CD4-positive, alpha-beta T cell (primary cell): ENCODE measurements at regions not wholly inside any gene's neighbourhood (a gene's known extent, or its start where the extent isn't known, plus 50 kb on each side); places are given as distances from the start of the nearest gene placed in this dataset.

ENCODE experiments used
- ATAC-seq: fragments of 200-7000 bp; cut with Tn5 transposase; one replicate; pipeline ENCODE4 v1.10.0; 2022; ENCODE audit warnings: mild to moderate bottlenecking; ENCODE audit not compliant: poor library complexity
- CTCF ChIA-PET: fragments of 350-600 bp; sonication (Branson Sonifier 250); formaldehyde crosslinking; loops from one replicate; lab custom pipeline; 2021; ENCODE audit warnings: antibody characterized with exemption, inconsistent platforms; lab: Charles Lee
- POLR2A ChIA-PET: fragments of 350-600 bp; sonication (Branson Sonifier 250); formaldehyde crosslinking; loops from one replicate; lab custom pipeline; 2021; ENCODE audit warnings: antibody characterized with exemption, inconsistent platforms; lab: Charles Lee
- DNase-seq, 14 experiments: peaks; one replicate each; pipeline ENCODE4 v3.0.0-alpha.2; 2013 to 2020; ENCODE audit warnings: mixed read lengths in 2 of 14
- H3K27ac ChIP-seq, 2 donors: one replicate each; pipeline versions ENCODE4 v1.5.1 to v1.7.0; 2013; ENCODE audit warnings: low read length in 2 of 2, low read depth in 1 of 2, mild to moderate bottlenecking in 1 of 2
- H3K27me3 ChIP-seq, 2 experiments: 1 replicate in 1 of 2; 2 replicates in 1 of 2; pipeline versions ENCODE4 v1.6.1 to v1.7.0; 2013; ENCODE audit warnings: low read length in 2 of 2, control low read depth in 1 of 2, mild to moderate bottlenecking in 1 of 2, moderate library complexity in 1 of 2; ENCODE audit not compliant: insufficient read depth in 2 of 2, control insufficient read depth in 1 of 2
- H3K36me3 ChIP-seq: one replicate; pipeline ENCODE4 v1.6.1; 2013; ENCODE audit warnings: low read length, control low read depth; ENCODE audit not compliant: insufficient read depth
- H3K4me1 ChIP-seq: one replicate; pipeline ENCODE4 v1.6.1; 2013; ENCODE audit warnings: low read length, control low read depth; ENCODE audit not compliant: insufficient read depth
- H3K4me3 ChIP-seq: one replicate; pipeline ENCODE4 v1.5.1; 2013; ENCODE audit warnings: mild to moderate bottlenecking, low read length, moderate library complexity
- H3K9me3 ChIP-seq, 2 experiments: 1 replicate in 1 of 2; 2 replicates in 1 of 2; pipeline versions ENCODE4 v1.6.1 to v1.7.0; 2013; ENCODE audit warnings: low read length in 2 of 2, mild to moderate bottlenecking in 2 of 2, control low read depth in 1 of 2, moderate library complexity in 1 of 2; ENCODE audit not compliant: control insufficient read depth in 1 of 2, insufficient read depth in 1 of 2
- H3K27ac Mint-ChIP-seq: one replicate; pipeline ENCODE4 v1.8.0; 2020; ENCODE audit warnings: mixed read lengths
- H3K27me3 Mint-ChIP-seq: one replicate; pipeline ENCODE4 v1.8.0; 2021; ENCODE audit warnings: mixed read lengths
- H3K36me3 Mint-ChIP-seq: one replicate; pipeline ENCODE4 v1.8.0; 2021; ENCODE audit warnings: low read depth, mixed read lengths
- H3K4me1 Mint-ChIP-seq: one replicate; pipeline ENCODE4 v1.8.0; 2021; ENCODE audit warnings: low read depth, mixed read lengths
- H3K4me3 Mint-ChIP-seq: one replicate; pipeline ENCODE4 v1.8.0; 2020; ENCODE audit warnings: mild to moderate bottlenecking, mixed read lengths
- H3K9me3 Mint-ChIP-seq: one replicate; pipeline ENCODE4 v1.8.0; 2020; ENCODE audit warnings: mixed read lengths
- CTCF ChIP-seq: fragments of 200-600 bp; IDR thresholded peaks from one replicate; pipeline ENCODE4 v1.8.0; 2022; ENCODE audit warnings: antibody characterized with exemption, mild to moderate bottlenecking
- intact Hi-C, 2 experiments: fragments of 100-400 bp; cut with DNase I in 1 of 2; cut with micrococcal nuclease in 1 of 2; formaldehyde crosslinking; loops; one replicate each; pipeline versions ENCODE4 v1.15.1 to v1.9.0; 2023 to 2025; cut with DNase I, micrococcal nuclease

- peaks cover 8% of the 10 kb centered on the region for H3K4me1 ChIP-seq
- H3K36me3 ChIP-seq = no peaks in the 10 kb centered on the region
- Mint-ChIP-seq H3K9me3 (peaks cover 2% of the 10 kb centered on the region), H3K4me1 (peaks cover 26% of the 10 kb centered on the region), H3K27me3 (no peaks in the 10 kb centered on the region), H3K27ac (no peak overlapping the region), H3K4me3 (peak overlapping the region; percentile 90), H3K36me3 (peaks cover 4% of the 10 kb centered on the region)
- peak overlapping the region; percentile 69 for H3K4me3 ChIP-seq
- peak in 10 of 14 experiments; percentile 9 to 87 (median 25) for DNase-seq
- H3K9me3 ChIP-seq = no peaks in the 10 kb centered on the region
- H3K27ac ChIP-seq = peak overlapping the region; percentile 39 to 58
- ChIA-PET CTCF (interaction anchor here (1.7 kb wide), 1 partner anchor 176 kb away, joined by 4 read pairs; no protein-coding TSS in a partner anchor), POLR2A (interaction anchor here (0.6 to 6.0 kb wide), 19 partner anchors 8 to 1162 kb away, joined by 3 to 53 read pairs (median 4); partner anchors contain the start of gene DENND1B)
- peak; percentile 83 for ATAC-seq
- no peaks in the 10 kb centered on the region for H3K27me3 ChIP-seq
- no peak for TF ChIP-seq CTCF
- intact Hi-C loops = loop anchor here (5.0 to 10.0 kb wide), 2 partner anchors 170 to 773 kb away; no protein-coding TSS in a partner anchor
These were observed 298.6 kb downstream of the PTPRC start for GRCh38 chr1:198937231-198938031.

GRCh38 chr1:198939286-198939685 is 300.4 kb downstream of the PTPRC start:
- Histone ChIP-seq H3K4me1 (peaks cover 8% of the 10 kb centered on the region), H3K27me3 (no peaks in the 10 kb centered on the region), H3K36me3 (no peaks in the 10 kb centered on the region), H3K9me3 (no peaks in the 10 kb centered on the region), H3K27ac (no peak overlapping the region), H3K4me3 (no peak overlapping the region)
- no peaks in the 10 kb centered on the region for H3K27me3 Mint-ChIP-seq
- peaks cover 2% of the 10 kb centered on the region for H3K9me3 Mint-ChIP-seq
- POLR2A ChIA-PET = no interaction called here
- no peak overlapping the region for H3K4me3 Mint-ChIP-seq
- DNase-seq (no peak), ATAC-seq (no peak)
- peaks cover 16% of the 10 kb centered on the region for H3K4me1 Mint-ChIP-seq
- intact Hi-C loops = loop anchor here (5.0 to 10.0 kb wide), 2 partner anchors 172 to 774 kb away; no protein-coding TSS in a partner anchor
- no peak overlapping the region for H3K27ac Mint-ChIP-seq
- CTCF ChIA-PET = no interaction called here
- no peak for TF ChIP-seq CTCF
- peaks cover 4% of the 10 kb centered on the region for H3K36me3 Mint-ChIP-seq

- CTCF ChIA-PET = no interaction called here
- no peaks in the 10 kb centered on the region for H3K36me3 ChIP-seq
- POLR2A ChIA-PET = interaction anchor here (0.7 kb wide), 1 partner anchor 24 kb away, joined by 3 read pairs; no protein-coding TSS in a partner anchor
- Mint-ChIP-seq H3K4me3 (no peak overlapping the region), H3K27ac (no peak overlapping the region), H3K27me3 (no peaks in the 10 kb centered on the region), H3K9me3 (peaks cover 2% of the 10 kb centered on the region), H3K36me3 (peaks cover 4% of the 10 kb centered on the region), H3K4me1 (peaks cover 16% of the 10 kb centered on the region)
- H3K4me1 ChIP-seq = peaks cover 8% of the 10 kb centered on the region
- TF ChIP-seq CTCF = no peak
- no peak overlapping the region for H3K4me3 ChIP-seq
- no peak overlapping the region for H3K27ac ChIP-seq
- ATAC-seq (no peak), DNase-seq (no peak)
- no peaks in the 10 kb centered on the region for H3K27me3 ChIP-seq
- no peaks in the 10 kb centered on the region for H3K9me3 ChIP-seq
- intact Hi-C loops = loop anchor here (5.0 to 10.0 kb wide), 3 partner anchors 173 to 775 kb away; no protein-coding TSS in a partner anchor
These were observed 301.1 kb downstream of the PTPRC start for GRCh38 chr1:198939956-198940355.
